GM13976 (cell line): ENCODE measurements at regions not wholly inside any gene's neighbourhood (a gene's known extent, or its start where the extent isn't known, plus 50 kb on each side); places are given as distances from the start of the nearest gene placed in this dataset.

Source experiments
- DNase-seq: peaks from one replicate; pipeline ENCODE4 v3.0.0; 2012; ENCODE audit warnings: low spot score
- CTCF ChIP-seq: IDR thresholded peaks from 2 replicates; pipeline ENCODE4 v1.5.1; 2012; ENCODE audit warnings: borderline replicate concordance, mild to moderate bottlenecking; ENCODE audit not compliant: insufficient read depth; ENCODE audit errors: extremely low read depth, missing control alignments, control extremely low read depth
- in situ Hi-C: fragments of 300-500 bp; cut with MboI; formaldehyde crosslinking; loops from one replicate; pipeline ENCODE4 v1.12.0; 2022; ENCODE audit warnings: low sequenced_read_pairs, mixed read lengths, inconsistent platforms; ENCODE audit not compliant: unreplicated experiment

- TF ChIP-seq CTCF: no peak
- in situ Hi-C loops: no loop called here
- DNase-seq: no peak
These were observed 273.9 kb upstream of the ADARB2 start for GRCh38 chr10:2011106-2011716.

GRCh38 chr10:2005546-2005945 is 268.2 kb upstream of the ADARB2 start:
- in situ Hi-C loops: no loop called here
- TF ChIP-seq CTCF: no peak
- no peak for DNase-seq

GRCh38 chr10:1992930-1993329 is 255.6 kb upstream of the ADARB2 start:
- in situ Hi-C loops: no loop called here
- no peak for TF ChIP-seq CTCF
- no peak for DNase-seq

GRCh38 chr10:1989090-1989489 is 251.8 kb upstream of the ADARB2 start:
- no peak for DNase-seq
- no peak for TF ChIP-seq CTCF
- in situ Hi-C loops: no loop called here

- in situ Hi-C loops: no loop called here
- no peak for DNase-seq
- TF ChIP-seq CTCF: no peak
These were observed 244.7 kb upstream of the ADARB2 start for GRCh38 chr10:1981976-1982375.

GRCh38 chr10:1980459-1980858 is 243.1 kb upstream of the ADARB2 start:
- DNase-seq: no peak
- no peak for TF ChIP-seq CTCF
- in situ Hi-C loops: no loop called here

- no peak for TF ChIP-seq CTCF
- DNase-seq: no peak
- in situ Hi-C loops: no loop called here
These were observed 241.3 kb upstream of the ADARB2 start for GRCh38 chr10:1978584-1978983.
